Activated CD4-positive, alpha-beta T cell treated with anti-CD3 and anti-CD28 coated beads for 4 hours (primary cell): ENCODE measurements at regions not wholly inside any gene's neighbourhood (a gene's known extent, or its start where the extent isn't known, plus 50 kb on each side); places are given as distances from the start of the nearest gene placed in this dataset.
"Not testable (repeated sequence)": the region's sequence is repeated elsewhere in the genome, so short reads cannot be mapped to it uniquely, and the experiment has no call there.

Experiments used
- DNase-seq, 2 donors: peaks; one replicate each; pipeline ENCODE4 v3.0.0-alpha.2; 2020

DNA sequence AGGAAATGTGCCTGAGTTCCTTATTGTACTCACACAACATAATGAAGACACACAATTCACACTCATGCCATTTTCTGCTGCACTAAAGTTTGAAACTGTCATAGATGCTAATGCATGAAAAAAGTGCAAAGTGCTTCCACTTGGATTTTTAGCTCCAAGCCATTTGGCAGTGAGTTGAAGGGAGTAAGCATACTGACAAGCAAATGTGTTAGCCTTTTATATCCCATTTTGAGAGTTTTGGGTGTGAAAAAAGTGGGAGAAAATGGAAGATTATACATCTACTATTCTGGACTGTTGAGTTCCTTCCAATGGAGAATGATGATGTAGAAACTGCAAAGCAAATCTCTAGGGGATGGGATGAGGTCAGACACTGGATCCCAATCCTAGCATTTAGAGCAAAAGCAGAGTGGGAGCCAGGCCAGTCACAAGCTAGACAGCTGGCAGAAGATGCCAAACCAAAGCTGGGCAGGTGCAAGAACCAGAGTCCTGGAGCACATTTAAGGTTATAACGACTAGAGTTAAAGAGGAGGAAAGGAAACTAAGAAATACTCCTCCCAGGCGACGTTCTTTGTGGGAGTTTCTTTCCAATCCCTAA, 216.8 kb downstream of the FBXO8 start:
- no peak for DNase-seq

DNA sequence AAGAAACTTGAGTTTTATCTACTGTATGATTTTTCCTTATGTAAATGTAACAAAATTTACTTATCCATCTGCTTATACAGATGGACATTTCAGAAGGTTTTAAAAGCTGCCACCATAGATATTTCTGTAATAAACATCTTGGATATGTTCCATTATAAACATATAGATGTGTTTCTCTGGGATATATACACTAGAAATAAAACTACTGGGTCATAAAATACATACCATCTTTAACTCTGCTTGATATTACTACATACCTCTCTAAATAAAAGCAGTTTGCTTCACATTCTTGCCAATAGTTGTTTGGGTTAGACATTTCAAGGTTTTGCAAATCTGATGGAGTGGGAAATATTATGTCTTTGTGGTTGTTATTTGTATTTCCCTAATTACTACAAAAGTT, 220.6 kb downstream of the FBXO8 start:
- DNase-seq = no peak

DNA sequence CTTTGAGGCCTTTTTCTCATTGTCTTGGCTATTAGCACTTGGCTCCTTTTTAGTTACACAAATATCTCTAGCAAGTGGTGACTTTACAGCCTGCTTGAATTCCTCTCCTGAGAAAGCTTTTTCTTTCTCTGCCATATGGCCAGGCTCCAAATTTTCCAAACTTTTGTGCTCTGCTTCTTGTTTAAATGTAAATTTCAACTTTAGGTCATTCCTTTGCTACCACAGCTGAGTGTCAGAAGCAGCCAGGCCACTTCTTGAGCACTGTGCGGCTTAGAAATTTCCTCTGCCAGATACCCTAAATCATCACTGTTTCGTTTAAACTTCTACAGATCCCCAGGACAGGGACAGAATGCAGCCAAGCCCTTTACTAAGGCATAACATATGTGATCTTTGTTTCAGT, 222.4 kb downstream of the FBXO8 start:
- no peak for DNase-seq

DNA sequence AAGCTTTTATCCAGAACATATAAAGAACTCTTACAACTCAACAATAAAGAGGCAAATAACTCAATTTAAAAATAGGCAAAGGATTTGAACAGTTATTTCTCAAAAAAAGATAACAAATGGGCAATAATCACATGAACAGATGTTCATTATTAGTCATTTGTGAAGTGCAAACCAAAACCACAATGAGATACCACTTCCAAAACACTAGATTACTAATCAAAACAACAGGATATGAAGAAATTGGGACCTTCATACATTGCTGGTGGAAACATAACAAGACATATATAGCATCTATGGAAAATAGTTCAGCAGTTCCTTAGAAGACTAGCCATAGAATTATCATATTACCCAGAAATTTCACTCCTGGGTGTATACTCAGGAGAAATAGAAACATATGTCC, 224.6 kb downstream of the FBXO8 start:
- no peak for DNase-seq

DNA sequence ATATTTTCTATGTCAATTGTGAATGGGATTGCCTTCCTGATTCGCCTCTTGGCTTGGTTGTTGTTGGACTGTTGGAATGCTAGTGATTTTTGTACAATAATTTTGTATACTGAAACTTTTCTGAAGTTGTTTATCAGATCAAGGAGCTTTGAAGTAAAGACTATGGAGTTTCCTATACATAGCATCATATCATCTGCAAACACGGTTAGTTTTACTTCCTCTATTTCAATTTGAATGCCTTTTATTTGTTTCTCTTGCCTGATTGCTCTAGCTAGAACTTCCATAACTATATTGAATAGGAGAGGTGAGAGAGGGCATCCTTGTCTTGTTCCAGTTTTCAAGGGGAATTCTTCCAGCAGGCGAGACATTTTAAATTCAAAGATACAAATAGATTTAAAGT, 226.5 kb downstream of the FBXO8 start:
- DNase-seq = no peak

DNA sequence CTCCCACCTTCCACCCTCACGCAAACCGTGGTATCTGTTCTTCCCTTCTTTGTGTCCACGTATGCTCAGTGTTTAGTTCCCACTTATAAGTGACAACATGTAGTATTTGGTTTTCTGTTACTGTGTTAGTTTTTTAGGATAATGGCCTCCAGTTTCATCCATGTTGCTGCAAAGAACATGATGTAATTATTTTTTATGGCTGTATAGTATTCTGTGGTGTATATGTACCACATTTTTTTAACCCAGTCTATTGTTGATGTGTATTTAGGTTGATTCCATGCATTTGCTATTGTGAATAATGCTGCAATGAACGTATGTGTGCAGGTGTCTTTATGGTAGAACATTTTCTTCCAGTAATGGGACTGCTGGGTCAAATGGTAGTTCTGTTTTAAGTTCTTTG, 228.1 kb downstream of the FBXO8 start:
- no peak for DNase-seq

DNA sequence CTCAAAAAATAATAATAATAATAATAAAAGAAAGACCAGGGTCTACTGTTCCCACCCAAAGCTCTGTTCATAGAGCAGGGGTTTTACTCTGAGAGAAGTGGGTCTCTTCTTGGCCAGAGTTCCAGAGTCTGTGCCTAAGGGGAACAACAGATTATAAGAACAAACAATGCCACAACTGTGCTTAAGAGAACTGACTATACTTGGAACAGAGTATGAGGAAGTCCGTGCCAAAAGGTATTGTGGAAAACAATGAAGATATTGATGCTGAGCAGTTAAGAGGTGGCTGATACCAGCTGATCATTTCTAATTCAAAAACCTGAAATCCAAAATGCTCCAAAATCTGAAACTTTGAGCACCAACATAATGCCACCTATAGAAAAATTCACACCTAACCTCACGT, 229.6 kb downstream of the FBXO8 start:
- DNase-seq = no peak

DNA sequence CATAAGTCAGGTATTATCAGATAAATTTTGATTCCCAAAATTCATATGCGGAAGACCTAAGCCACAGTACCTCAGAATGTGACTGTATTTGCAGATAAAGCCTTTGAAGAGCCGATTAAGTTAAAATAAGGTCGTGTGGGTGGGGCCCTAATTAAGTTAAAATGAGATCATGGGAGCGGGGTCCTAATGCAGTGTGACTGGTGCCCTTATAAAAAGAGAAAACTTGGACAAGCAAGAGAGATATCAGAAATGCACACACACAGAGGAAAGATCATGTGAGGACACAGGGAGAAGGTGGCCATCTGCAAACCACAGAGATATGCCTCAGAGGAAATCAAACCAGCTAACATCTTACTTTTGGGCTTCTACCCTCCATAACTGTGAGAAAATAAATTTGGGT, 236.1 kb downstream of the FBXO8 start:
- no peak for DNase-seq

DNA sequence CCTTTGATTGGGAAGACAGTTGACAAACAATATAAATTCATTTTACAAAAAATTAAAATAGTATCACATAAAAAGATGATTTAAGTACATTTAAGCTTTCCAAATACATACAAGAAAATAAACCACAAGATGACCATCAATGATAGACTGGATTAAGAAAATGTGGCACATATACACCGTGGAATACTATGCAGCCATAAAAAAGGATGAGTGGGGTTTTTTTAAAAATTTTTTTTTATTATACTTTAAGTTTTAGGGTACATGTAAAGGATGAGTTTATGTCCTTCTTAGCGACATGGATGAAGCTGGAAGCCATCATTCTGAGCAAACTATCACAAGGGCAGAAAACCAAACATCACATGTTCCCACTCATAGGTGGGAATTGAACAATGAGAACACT, 237.6 kb downstream of the FBXO8 start:
- DNase-seq = not testable (repeated sequence)

DNA sequence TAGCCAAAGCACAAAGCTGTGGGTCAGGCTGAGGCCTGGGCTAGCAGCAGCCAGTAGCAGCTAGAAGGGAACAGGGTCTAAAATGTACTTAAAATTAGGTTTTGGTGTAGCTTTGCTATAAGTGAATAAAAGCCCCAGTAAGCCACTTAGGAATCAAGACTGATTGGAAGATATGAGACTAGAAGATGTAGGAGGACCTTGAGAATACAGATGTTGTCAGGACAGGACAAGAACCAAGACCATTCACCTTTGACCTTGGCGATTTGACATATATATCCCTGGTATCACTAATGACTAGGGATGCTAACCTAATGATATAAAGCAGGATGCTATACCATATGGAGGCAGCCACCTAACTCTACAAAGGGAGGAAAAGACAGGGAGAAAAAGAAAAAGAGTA, 238.1 kb downstream of the FBXO8 start:
- no peak for DNase-seq

DNA sequence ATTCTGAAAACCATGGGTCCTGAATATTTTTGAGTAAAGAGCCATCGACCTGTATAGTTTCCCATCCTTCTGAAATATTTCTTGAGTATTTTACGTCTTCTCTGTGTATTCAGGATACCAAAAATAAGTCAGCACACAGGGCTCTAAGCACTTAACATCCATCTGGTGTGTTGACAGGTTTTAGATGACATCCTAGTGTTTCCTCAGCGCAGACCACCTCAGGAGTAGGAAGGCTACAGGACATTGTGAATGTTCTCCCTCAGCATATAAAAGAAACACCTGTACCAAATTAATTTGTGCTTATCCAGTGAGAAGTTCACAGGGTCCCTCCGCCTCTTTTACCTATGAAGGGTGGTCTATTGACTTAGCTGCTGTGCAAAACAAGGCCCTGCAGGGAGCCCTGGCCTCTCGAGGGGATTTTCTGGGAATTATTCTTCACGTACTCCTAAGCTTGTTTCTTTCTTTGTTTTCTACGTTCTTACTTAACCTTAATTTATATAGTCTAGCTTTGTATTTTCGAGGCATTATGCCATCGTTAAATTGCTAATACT, 241.8 kb downstream of the FBXO8 start:
- no peak for DNase-seq

DNA sequence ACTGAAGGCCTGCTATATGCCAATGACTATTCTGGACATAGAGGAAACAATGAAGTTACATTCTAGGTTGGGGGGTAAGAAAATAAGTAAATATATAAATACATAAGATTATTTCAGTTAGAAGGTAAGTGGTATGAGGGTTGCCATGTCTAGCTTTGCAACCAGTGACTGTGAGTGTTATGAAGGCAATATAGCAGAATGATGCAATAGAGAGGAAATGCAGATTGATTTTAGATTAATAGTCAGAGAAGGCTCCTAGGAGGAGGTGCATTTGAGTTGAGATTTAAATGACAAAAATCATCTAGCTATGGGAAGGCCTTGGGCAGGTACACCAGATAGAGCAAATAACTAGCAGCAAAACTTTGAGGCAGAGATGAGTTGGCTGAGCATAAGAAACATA, 243.2 kb downstream of the FBXO8 start:
- no peak for DNase-seq

DNA sequence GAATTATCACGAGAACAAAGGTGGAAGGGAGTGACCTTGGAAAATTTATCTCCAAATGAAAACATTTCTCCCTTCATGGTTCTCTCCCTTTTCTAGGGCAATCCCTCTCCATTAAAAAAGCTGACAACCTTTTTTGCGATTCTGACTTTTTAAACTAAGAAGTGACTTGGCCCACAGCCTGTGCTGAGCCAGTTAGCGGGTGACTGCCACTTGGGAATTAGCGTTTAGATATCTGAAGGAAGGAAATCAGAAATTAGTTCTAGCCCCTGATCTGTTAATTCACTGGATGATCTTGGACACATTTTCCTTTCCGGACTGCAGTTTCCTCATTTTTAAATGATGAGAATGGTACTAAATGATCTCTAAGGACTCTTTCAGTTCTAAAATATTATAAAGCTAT, 245.0 kb downstream of the FBXO8 start:
- no peak for DNase-seq

DNA sequence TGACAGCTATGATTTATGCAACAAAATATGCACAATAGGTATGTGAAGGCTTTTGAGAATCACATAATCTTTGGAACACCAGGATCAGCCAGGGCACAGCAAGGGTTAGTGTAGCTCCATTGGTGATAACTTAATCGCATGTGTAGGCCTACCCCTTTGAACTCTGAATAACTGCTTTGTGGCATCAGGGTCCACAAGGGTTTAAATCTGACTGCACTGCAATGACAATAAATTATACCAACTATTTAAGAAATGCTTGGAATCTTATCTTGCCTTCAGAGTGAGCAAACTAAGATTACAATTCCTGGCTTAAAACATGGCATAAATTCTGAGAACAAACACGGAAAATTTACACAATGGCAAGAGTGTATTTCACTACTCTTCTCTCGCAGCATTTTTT, 245.8 kb downstream of the FBXO8 start:
- no peak for DNase-seq

DNA sequence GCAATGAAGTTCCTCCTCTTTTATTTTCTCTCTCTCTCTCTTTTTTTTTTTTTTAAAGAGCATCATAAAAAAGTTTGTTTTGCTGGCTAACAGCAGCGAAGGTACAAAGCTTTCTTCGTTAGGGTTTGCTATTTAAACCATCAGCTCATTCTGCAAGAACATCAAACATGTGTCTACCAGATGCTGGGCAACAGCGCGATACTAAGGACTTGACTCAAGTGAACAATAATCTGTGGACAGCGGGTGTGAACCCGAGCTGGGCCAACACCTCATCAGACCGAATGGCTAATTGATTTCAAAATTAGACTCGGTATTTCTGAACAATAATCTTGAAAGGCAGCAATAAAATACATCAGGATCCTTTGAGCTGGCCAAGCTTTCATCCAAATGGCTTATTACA, 246.4 kb downstream of the FBXO8 start:
- no peak for DNase-seq

DNA sequence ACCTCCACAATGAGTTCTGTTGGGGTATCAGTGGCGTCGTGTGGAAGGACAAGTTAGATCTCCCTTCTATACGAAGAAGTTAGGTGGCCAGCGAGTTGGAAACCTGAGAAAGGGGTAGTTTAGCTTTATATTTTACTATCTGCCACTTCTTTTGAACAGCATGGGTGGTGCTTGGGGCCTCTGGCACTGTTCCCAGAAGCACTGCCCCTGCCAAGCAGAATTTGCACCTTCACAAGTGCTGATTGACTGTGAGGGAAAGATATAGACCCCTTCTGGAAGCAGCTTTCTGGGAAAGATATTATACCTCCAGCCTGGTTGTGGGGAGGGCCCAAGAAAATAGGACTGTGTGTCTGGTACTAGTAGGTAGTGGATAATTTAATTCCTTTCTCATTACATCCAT, 246.9 kb downstream of the FBXO8 start:
- no peak for DNase-seq

DNA sequence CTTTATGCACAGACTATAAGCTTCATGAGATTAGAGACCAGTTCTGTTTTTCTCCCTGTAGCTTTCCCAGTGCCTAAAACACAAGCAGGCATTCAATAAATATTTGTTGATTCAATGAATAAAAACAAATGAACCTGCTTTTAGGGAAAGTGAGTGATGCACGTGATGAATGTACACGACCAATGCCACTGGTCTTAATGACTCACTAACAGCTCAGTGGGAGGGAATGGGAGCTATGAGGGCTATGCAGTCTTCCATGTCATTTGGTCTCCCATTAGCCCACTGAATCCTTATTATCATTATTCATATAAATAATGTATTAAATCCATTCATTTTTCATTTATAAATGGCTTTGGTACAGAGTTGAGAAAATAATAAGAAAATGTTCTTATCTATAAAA, 247.4 kb downstream of the FBXO8 start:
- DNase-seq = no peak

DNA sequence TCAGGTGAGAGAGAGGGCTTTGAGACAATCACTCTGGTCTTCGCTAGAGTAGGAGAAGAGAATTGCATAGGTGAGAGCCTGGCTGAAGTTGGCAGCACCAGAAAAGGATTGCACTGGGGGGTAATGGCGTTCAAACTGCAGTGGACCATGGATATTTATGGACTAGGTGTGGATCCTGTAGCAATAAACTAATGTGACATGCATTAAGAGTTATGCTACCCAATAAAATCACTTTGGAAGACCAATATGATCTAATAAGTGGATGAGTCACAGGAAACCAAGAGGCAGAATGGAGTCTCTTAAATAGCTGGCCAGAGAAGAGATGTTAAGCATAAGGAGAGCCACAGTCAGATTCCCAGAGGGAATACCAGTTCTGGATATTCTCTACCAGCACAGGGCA, 259.8 kb downstream of the FBXO8 start:
- DNase-seq = no peak

DNA sequence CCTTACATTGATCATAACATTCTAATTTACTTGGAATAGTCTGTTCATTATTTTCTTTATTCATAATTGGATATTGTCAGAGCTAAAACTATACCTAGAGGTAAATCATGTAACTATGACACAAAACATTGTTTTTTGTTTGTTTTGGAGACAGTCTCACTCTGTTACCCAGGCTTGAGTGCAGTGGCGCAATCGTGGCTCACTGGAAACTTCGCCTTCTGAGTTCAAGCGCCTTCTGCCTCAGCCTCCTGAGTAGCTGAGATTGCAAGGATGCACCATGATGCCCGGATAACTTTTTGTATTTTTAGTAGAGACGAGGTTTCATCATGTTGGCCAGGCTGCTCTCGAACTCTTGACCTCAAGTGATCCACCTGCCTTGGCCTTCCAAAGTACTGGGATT, 265.2 kb downstream of the FBXO8 start:
- DNase-seq = no peak

DNA sequence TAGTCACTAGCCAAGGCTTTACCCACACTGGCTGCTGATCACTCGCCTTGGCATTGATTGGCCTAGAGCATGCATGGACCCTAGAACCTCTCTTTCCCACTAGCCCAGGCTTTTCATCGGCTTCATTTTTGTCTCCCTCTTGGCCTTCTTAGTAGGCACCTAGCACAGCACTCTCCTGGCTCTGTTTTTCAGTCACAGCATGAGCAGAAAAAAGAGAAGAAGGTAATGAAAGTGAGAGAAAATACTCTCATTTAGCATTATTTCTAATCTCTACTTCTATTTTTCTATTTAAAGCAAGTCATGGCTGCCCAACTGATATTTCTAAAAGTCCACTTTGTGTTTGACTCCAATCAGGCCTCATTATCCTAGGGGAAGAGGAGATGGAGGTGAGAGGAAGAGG, 267.2 kb downstream of the FBXO8 start:
- DNase-seq = no peak

DNA sequence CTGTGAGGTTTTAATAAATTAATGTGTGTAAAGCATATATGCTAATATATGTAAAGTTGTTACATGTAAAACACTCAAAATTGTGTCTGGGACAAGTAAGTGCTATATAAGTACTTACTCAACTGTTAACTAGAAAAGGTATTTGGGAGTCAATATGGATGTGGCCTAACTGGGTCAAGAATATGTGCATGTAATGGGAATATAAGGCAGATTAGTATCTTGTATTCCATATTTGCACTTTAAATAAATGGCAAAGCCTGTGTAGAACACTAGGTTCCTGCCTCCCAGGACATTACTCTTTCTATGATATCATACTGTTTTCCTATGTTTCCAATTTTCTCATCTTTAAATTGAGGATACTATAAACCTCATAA, 270.6 kb downstream of the FBXO8 start:
- DNase-seq = no peak

DNA sequence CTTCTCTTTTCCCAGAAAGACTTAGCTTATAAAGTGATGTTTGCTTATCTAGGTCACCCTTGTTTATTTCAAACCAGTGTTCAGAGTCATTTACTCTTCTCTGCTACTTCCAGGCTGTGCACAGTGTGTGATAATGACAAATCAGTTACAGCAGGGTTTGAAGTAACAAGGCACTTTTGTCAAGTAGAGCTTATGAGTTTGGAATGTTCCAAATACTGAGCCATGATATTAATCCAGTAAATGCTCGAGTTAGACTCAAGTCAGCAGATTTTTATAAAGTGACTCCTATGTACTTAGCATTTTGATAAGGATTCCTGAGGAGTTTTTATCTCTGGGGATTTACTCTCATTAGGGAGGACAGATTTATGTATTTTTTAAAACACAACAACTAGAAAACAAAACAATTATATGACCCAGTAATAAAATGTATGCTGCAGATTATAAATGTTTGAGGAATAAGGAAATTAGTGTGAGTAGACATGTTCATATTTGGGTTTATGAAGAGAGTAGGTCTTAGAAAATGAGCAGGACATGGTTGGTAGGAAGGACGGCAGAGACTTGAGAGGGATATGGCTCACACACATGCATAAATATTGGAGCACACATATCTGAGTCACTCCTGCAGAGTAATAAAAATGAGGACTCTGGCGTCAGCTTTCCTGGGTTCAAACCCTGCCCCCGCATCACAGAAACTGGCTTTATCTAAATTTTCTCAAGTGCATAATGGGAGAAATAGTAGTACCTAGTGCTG, 271.2 kb downstream of the FBXO8 start:
- no peak for DNase-seq

DNA sequence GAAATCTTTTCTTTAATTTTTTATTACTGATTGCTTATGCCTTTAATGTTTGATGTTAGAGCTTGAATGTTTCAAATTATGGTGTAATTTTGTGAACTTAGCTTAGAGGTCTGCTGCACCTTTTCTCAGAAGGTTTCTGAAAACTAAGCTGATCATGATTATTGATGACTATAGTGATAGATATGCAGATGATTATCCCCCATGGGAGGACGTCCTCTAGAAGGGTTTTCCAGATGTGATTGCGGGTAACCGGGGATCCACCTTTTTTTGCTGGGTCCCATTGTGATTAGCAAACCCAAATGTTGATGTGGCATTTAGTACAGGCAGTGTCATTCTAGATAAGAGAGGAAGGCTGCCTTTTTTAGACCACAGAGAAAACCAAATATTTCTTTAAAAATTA, 272.9 kb downstream of the FBXO8 start:
- DNase-seq = no peak

DNA sequence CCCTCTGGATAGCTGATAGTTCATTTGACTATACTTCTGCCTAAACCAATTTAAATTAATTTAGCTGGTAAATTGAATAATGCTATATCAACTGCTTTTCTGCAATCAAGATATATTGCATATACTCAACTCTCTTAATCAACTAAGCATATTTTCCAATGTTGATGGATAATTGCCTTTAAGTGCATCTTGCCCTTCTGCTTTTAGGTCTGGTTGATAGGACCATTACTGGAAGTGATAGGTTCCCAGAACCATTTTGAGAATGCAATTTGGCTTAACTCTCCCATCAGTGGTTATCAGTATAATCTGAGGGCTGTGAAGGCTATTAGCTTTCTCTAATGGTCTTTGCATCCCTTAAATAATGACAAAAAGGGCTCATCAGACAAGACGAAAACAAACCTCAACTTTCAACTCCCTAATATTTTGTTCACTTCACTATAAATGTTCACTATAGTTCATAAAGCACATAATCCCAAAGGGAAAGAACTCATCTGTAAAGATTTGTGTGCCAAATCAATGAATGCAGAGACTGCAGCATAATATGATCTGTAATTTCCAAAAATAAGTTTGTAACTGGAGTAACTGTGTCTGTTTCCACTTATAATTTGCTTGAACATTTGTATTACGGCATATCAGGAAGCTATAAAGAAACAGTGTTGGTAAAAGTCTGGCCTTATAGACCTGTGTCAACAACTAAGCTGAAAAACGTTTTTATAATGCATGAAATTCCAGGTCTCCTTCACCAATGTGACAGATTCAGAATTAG, 273.6 kb downstream of the FBXO8 start:
- DNase-seq = no peak
